Chondrocyte (in vitro differentiated cells): ENCODE measurements at regions not wholly inside any gene's neighbourhood (a gene's known extent, or its start where the extent isn't known, plus 50 kb on each side); places are given as distances from the start of the nearest gene placed in this dataset.

Experiments
- DNase-seq: peaks from one replicate; pipeline ENCODE4 v3.0.0; 2021; ENCODE audit warnings: mixed read lengths, low spot score
- H3K27ac Mint-ChIP-seq: one replicate; pipeline ENCODE4 v1.8.0; 2021; ENCODE audit warnings: mild to moderate bottlenecking, moderate library complexity, mixed read lengths; ENCODE audit not compliant: unreplicated experiment
- H3K27me3 Mint-ChIP-seq: 2 replicates; pipeline ENCODE4 v1.8.0; 2021; ENCODE audit warnings: low read depth, mixed read lengths
- H3K36me3 Mint-ChIP-seq: 2 replicates; pipeline ENCODE4 v1.8.0; 2021; ENCODE audit warnings: low read depth, mixed read lengths
- H3K4me1 Mint-ChIP-seq: 2 replicates; pipeline ENCODE4 v1.8.0; 2021; ENCODE audit warnings: low read depth, mild to moderate bottlenecking, mixed read lengths
- H3K4me3 Mint-ChIP-seq: one replicate; pipeline ENCODE4 v1.8.0; 2021; ENCODE audit warnings: mild to moderate bottlenecking, moderate library complexity, mixed read lengths; ENCODE audit not compliant: unreplicated experiment
- H3K9me3 Mint-ChIP-seq: 2 replicates; pipeline ENCODE4 v1.8.0; 2021; ENCODE audit warnings: low read depth, mixed read lengths
- TF ChIP-seq, protein P1 (sequence below): fragments of 200-600 bp; sonication (generic); IDR thresholded peaks from 2 replicates; pipeline ENCODE4 v1.5.0; 2021; ENCODE audit warnings: antibody characterized with exemption, mild to moderate bottlenecking, moderate library complexity

DNA sequence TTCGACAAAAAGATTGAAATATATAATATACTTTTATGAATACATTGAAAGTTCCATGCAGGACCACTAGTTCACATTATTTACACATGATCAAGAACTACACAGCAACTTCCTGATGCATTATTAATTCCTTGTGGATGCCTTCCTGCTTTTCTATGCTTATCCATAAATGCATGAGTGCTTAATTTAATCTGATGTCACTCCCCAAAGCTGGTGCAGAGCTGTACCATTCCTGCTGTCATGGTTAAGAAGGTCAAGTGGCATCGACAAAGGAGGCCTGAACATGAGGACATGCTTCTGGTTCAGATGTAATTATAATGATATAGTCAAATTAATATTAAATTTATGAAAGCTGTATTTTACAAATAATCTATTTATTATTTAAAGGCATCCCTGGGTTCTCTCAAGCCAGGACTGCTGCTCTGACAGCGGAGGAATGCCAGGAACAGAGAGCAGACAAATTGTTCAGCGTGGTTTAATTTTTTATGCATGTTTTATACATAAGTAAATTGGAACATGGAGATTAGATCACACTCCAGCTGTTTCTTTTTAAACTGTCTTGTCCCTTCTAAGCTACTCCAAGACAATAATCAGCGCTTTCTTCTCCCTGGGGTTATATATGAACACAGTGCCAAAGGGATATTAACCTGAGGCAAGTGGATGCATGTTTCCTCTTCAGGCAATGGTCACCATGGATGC lies 307.3 kb upstream of the CNTNAP5 start:
- no peak for DNase-seq
- H3K27me3 Mint-ChIP-seq = no peaks in the 10 kb centered on the region
- no peak overlapping the region for H3K4me3 Mint-ChIP-seq
- H3K27ac Mint-ChIP-seq = no peak overlapping the region
- TF ChIP-seq, protein P1, sequence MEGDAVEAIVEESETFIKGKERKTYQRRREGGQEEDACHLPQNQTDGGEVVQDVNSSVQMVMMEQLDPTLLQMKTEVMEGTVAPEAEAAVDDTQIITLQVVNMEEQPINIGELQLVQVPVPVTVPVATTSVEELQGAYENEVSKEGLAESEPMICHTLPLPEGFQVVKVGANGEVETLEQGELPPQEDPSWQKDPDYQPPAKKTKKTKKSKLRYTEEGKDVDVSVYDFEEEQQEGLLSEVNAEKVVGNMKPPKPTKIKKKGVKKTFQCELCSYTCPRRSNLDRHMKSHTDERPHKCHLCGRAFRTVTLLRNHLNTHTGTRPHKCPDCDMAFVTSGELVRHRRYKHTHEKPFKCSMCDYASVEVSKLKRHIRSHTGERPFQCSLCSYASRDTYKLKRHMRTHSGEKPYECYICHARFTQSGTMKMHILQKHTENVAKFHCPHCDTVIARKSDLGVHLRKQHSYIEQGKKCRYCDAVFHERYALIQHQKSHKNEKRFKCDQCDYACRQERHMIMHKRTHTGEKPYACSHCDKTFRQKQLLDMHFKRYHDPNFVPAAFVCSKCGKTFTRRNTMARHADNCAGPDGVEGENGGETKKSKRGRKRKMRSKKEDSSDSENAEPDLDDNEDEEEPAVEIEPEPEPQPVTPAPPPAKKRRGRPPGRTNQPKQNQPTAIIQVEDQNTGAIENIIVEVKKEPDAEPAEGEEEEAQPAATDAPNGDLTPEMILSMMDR = no peak
- no peaks in the 10 kb centered on the region for H3K36me3 Mint-ChIP-seq
- H3K4me1 Mint-ChIP-seq = no peaks in the 10 kb centered on the region
- H3K9me3 Mint-ChIP-seq = peaks cover 11% of the 10 kb centered on the region

DNA sequence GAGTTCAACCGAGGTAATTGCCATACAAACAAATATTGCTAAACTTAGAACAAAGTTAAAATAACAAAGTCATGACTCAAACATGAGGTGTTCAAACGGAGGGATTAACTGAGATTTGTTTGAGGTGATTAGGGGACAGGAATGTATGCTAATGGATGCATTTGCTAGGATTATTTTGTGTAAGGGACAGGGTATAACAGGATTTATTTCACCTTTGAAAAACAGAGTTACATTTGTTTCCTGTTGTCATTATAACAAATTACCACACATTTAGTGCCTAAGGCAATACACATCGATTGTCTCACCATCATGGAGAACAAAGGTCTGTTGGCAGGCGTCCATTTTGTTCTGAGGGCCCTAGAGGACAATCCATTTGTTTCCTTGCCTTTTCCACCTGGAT lies 304.3 kb upstream of the CNTNAP5 start:
- Mint-ChIP-seq H3K9me3 (peaks cover 10% of the 10 kb centered on the region), H3K27me3 (no peaks in the 10 kb centered on the region), H3K36me3 (no peaks in the 10 kb centered on the region), H3K4me1 (no peaks in the 10 kb centered on the region), H3K4me3 (no peak overlapping the region), H3K27ac (no peak overlapping the region)
- DNase-seq = no peak
- TF ChIP-seq, protein P1 = no peak

DNA sequence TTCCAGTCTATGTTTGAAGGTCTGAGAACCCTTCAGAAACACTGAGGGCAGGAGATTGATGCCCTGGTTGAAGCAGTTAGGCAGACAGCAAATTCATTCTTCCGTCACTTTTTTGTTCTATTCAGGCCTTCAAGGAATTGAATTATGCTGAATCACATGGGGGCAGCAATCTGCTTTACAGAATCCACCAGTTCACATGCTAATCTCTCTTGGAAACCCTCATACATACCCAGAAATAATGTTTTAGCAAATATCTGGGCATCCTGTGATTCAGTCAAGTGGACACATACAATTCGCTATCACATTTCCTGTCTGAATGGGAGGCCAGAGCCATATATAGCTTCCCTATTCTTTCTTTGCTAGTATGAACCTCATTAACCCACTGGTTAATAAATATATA lies 301.4 kb upstream of the CNTNAP5 start:
- H3K27me3 Mint-ChIP-seq = peaks cover 1% of the 10 kb centered on the region
- H3K4me3 Mint-ChIP-seq = no peak overlapping the region
- no peak for DNase-seq
- no peaks in the 10 kb centered on the region for H3K36me3 Mint-ChIP-seq
- H3K9me3 Mint-ChIP-seq = peaks cover 10% of the 10 kb centered on the region
- TF ChIP-seq, protein P1 = no peak
- H3K4me1 Mint-ChIP-seq = no peaks in the 10 kb centered on the region
- H3K27ac Mint-ChIP-seq = no peak overlapping the region

DNA sequence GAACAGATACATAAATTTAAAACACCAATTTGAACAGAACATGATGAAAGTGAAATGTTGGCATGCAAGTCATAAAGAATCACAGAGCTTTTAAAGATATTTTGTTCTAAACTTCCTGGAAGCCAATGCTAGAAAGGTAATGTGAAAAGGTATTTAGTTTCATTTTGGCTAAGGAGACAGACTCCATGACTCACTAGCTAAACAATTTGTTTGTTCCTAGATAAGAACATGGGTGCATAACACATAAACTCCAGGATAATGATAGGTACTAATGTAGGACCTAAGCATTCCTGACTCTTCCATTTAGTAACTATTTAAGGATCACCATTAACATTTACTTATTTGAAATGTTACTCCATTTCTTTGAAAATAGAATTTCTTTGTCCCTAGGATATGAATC lies 292.5 kb upstream of the CNTNAP5 start:
- DNase-seq = no peak
- Mint-ChIP-seq H3K27ac (no peak overlapping the region), H3K27me3 (peaks cover 1% of the 10 kb centered on the region), H3K4me1 (no peaks in the 10 kb centered on the region), H3K36me3 (no peaks in the 10 kb centered on the region), H3K4me3 (no peak overlapping the region), H3K9me3 (peaks cover 2% of the 10 kb centered on the region)
- TF ChIP-seq, protein P1 = no peak

DNA sequence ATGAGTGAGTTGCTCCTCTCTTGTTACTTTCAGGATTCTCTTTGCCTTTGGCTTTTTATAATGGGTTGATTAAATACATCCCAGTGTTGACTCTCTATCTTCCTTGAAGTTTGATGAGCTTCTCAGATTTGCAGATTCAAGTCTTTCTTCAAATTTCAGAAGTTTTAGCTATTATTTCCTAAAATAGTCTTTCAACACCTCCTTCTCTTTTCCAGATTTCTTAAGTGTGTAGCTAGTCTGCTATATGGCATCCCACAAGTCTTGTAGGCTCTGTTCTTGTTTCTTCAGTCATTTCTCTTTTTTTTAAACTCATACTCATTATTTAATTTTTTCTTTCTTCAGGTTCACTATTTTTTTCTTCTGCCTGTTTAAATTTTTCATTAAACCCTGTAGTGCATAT lies 287.7 kb upstream of the CNTNAP5 start:
- H3K27me3 Mint-ChIP-seq = no peaks in the 10 kb centered on the region
- no peak overlapping the region for H3K27ac Mint-ChIP-seq

More for the DNA sequence above, 287.7 kb upstream of the CNTNAP5 start:
- TF ChIP-seq, protein P1 = no peak
- Mint-ChIP-seq H3K4me1 (no peaks in the 10 kb centered on the region), H3K4me3 (no peak overlapping the region), H3K36me3 (no peaks in the 10 kb centered on the region), H3K9me3 (peaks cover 2% of the 10 kb centered on the region)
- no peak for DNase-seq
